Panc1 (cell line): ENCODE measurements at regions not wholly inside any gene's neighbourhood (a gene's known extent, or its start where the extent isn't known, plus 50 kb on each side); places are given as distances from the start of the nearest gene placed in this dataset.
A peak's percentile ranks its signal among the peaks of the same experiment; 100 is the strongest.

Experiments
- ATAC-seq: fragments of 200-7000 bp; cut with Tn5 transposase; 2 replicates; pipeline ENCODE4 v1.9.1; 2020; ENCODE audit warnings: mild to moderate bottlenecking, moderate library complexity
- BruUV-seq: library from RNA; stranded (reverse); fragments of 400-500 nt; replicated peaks from 2 replicates; lab custom pipeline; 2021; lab: Mats Ljungman, UMichigan
- CTCF ChIA-PET: fragments of 300-600 bp; sonication (Branson Sonifier 250); formaldehyde crosslinking; loops from one replicate; lab custom pipeline; 2022; ENCODE audit warnings: antibody characterized with exemption; lab: Charles Lee
- POLR2A ChIA-PET: fragments of 300-600 bp; sonication (Branson Sonifier 250); formaldehyde crosslinking; loops from one replicate; lab custom pipeline; 2022; ENCODE audit warnings: antibody characterized with exemption; lab: Charles Lee
- DNase-seq: peaks from one replicate; pipeline ENCODE4 v3.0.0-alpha.2; 2010; ENCODE audit warnings: low read depth, low spot score
- H3K27ac ChIP-seq: 2 replicates; pipeline ENCODE4 v1.5.1; 2011; ENCODE audit warnings: mild to moderate bottlenecking, low read length, inconsistent platforms
- H3K27me3 ChIP-seq: fragments of 200-500 bp; sonication (Bioruptor generic); 2 replicates; pipeline ENCODE4 v1.6.0; 2014; ENCODE audit warnings: low read length, inconsistent platforms; ENCODE audit not compliant: control insufficient read depth, insufficient read depth
- H3K36me3 ChIP-seq: fragments of 200-500 bp; sonication (Bioruptor generic); 2 replicates; pipeline ENCODE4 v1.5.1; 2014; ENCODE audit warnings: inconsistent platforms, mild to moderate bottlenecking, low read length, moderate library complexity; ENCODE audit not compliant: control insufficient read depth, insufficient read depth
- H3K4me1 ChIP-seq: 2 replicates; pipeline ENCODE4 v1.5.1; 2011; ENCODE audit warnings: inconsistent platforms, mild to moderate bottlenecking, low read length, moderate library complexity; ENCODE audit not compliant: control insufficient read depth, insufficient read depth
- H3K4me3 ChIP-seq, 2 experiments: 2 replicates each; pipeline ENCODE4 v1.5.1; 2011 to 2012; ENCODE audit warnings: low read depth in 2 of 2, low read length in 2 of 2, mild to moderate bottlenecking in 2 of 2, inconsistent platforms in 1 of 2, moderate library complexity in 1 of 2
- H3K9me3 ChIP-seq: fragments of 200-500 bp; sonication (Bioruptor generic); 2 replicates; pipeline ENCODE4 v1.5.1; 2014; ENCODE audit warnings: low read depth, mild to moderate bottlenecking, inconsistent platforms, low read length, moderate library complexity; ENCODE audit not compliant: control insufficient read depth, insufficient read depth
- CTCF ChIP-seq: fragments of 450-650 bp; IDR thresholded peaks from 2 replicates; pipeline ENCODE4 v1.5.1; 2017; ENCODE audit warnings: mild to moderate bottlenecking
- POLR2AphosphoS5 ChIP-seq: IDR thresholded peaks from 2 replicates; pipeline ENCODE4 v1.6.1; 2012; ENCODE audit warnings: mild to moderate bottlenecking, low read depth, low read length, moderate library complexity
- REST ChIP-seq, 2 experiments: IDR thresholded peaks; 2 replicates each; pipeline ENCODE4 v1.6.1; 2011 to 2012; ENCODE audit warnings: low read depth in 2 of 2, control low read depth in 1 of 2, low read length in 1 of 2, mild to moderate bottlenecking in 1 of 2, moderate library complexity in 1 of 2; ENCODE audit not compliant: insufficient read depth in 1 of 2
- SIN3A ChIP-seq: IDR thresholded peaks from 2 replicates; pipeline ENCODE4 v1.6.1; 2012; ENCODE audit warnings: low read depth, mild to moderate bottlenecking, low read length, moderate library complexity, borderline replicate concordance; ENCODE audit not compliant: insufficient read depth
- TCF7L2 ChIP-seq: IDR thresholded peaks from 2 replicates; pipeline ENCODE4 v1.6.1; 2011; ENCODE audit warnings: mild to moderate bottlenecking, low read depth, low read length, inconsistent platforms
- in situ Hi-C: cut with HindIII; loops from 2 replicates; pipeline ENCODE4 v1.10.0; 2016; ENCODE audit warnings: low sequenced_read_pairs, low pct_unique_long_range_greater_than_20kb
- intact Hi-C: fragments of 100-400 bp; cut with micrococcal nuclease; formaldehyde crosslinking; loops from one replicate; pipeline ENCODE4 v1.10.0; 2022; ENCODE audit not compliant: unreplicated experiment

- DNase-seq (no peak), ATAC-seq (no peak)
- in situ Hi-C loops, result no loop called here
- H3K36me3 ChIP-seq, result no peaks in the 10 kb centered on the region
- H3K9me3 ChIP-seq, result peaks cover 5% of the 10 kb centered on the region; the same call in 1 of the 2 replicates
- no TSS peak for BruUV-seq
- H3K4me3 ChIP-seq, result no peak overlapping the region
- no peaks in the 10 kb centered on the region for H3K4me1 ChIP-seq
- no peak overlapping the region for H3K27ac ChIP-seq
- CTCF ChIA-PET, result no interaction called here
- intact Hi-C loops, result no loop called here
- H3K27me3 ChIP-seq, result no peaks in the 10 kb centered on the region
- POLR2A ChIA-PET, result no interaction called here
- no peak for TF ChIP-seq SIN3A
- TF ChIP-seq TCF7L2, result no peak
- no peak for TF ChIP-seq CTCF
- TF ChIP-seq REST (IDR thresholded peaks at IDR 0.05; ENCODE audit: insufficient read depth in 1 of 2, low read depth in 2 of 2, low read length in 1 of 2), result no peak
- no peak for TF ChIP-seq POLR2AphosphoS5
Measured at GRCh38 chr3:150022381-150023238, 51.9 kb upstream of the PFN2 start.

- intact Hi-C loops, result no loop called here
- H3K27ac ChIP-seq, result no peak overlapping the region
- ChIA-PET CTCF (no interaction called here), POLR2A (no interaction called here)
- BruUV-seq, result no TSS peak
- in situ Hi-C loops, result no loop called here
- H3K4me1 ChIP-seq, result no peaks in the 10 kb centered on the region
- peaks cover 5% of the 10 kb centered on the region; the same call in 1 of the 2 replicates for H3K9me3 ChIP-seq
- ATAC-seq (peak; percentile 51; the same call in 1 of the 2 replicates), DNase-seq (no peak)
- H3K36me3 ChIP-seq, result no peaks in the 10 kb centered on the region
- no peaks in the 10 kb centered on the region for H3K27me3 ChIP-seq
- H3K4me3 ChIP-seq, result no peak overlapping the region
- TF ChIP-seq SIN3A (no peak), POLR2AphosphoS5 (no peak), CTCF (no peak), REST (IDR thresholded peaks at IDR 0.05; ENCODE audit: insufficient read depth in 1 of 2, low read depth in 2 of 2, low read length in 1 of 2) (no peak), TCF7L2 (no peak)
Measured at GRCh38 chr3:150020527-150020926, 49.8 kb upstream of the PFN2 start.
